HL-60 (cell line): ENCODE measurements at regions not wholly inside any gene's neighbourhood (a gene's known extent, or its start where the extent isn't known, plus 50 kb on each side); places are given as distances from the start of the nearest gene placed in this dataset.

Source experiments
- DNase-seq, 2 experiments: peaks; one replicate each; pipeline ENCODE4 v3.0.0-alpha.2; 2010 to 2020; ENCODE audit warnings: low read depth in 1 of 2, low spot score in 1 of 2
- H3K27ac ChIP-seq: fragments of 250-450 bp; sonication (Bioruptor Pico); replicated peaks from 2 replicates; pipeline ENCODE4 v1.5.1; 2020; ENCODE audit warnings: mild to moderate bottlenecking, moderate library complexity
- H3K27me3 ChIP-seq: fragments of 250-450 bp; sonication (Bioruptor Pico); 2 replicates; pipeline ENCODE4 v1.5.1; 2021; ENCODE audit warnings: mild to moderate bottlenecking, moderate library complexity; ENCODE audit not compliant: insufficient read depth, poor library complexity, severe bottlenecking
- H3K4me3 ChIP-seq: replicated peaks from 2 replicates; pipeline ENCODE4 v1.5.1; 2011; ENCODE audit warnings: mild to moderate bottlenecking, control low read depth, low read length; ENCODE audit not compliant: insufficient read depth
- GABPA ChIP-seq: IDR thresholded peaks from 2 replicates; pipeline ENCODE4 v1.6.1; 2012; ENCODE audit warnings: low read depth
- POLR2AphosphoS5 ChIP-seq: IDR thresholded peaks from 2 replicates; pipeline ENCODE4 v1.6.1; 2012; ENCODE audit warnings: low read depth
- REST ChIP-seq: IDR thresholded peaks from 2 replicates; pipeline ENCODE4 v1.6.1; 2012; ENCODE audit warnings: low read depth; ENCODE audit not compliant: insufficient replicate concordance
- SPI1 ChIP-seq: IDR thresholded peaks from 2 replicates; pipeline ENCODE4 v1.6.1; 2012; ENCODE audit warnings: low read depth, mild to moderate bottlenecking, borderline replicate concordance
- TF ChIP-seq, protein P1 (sequence below): IDR thresholded peaks from one replicate; pipeline ENCODE4 v1.5.1; 2011; ENCODE audit warnings: low read length, control low read depth, inconsistent platforms; ENCODE audit not compliant: insufficient read depth

DNA sequence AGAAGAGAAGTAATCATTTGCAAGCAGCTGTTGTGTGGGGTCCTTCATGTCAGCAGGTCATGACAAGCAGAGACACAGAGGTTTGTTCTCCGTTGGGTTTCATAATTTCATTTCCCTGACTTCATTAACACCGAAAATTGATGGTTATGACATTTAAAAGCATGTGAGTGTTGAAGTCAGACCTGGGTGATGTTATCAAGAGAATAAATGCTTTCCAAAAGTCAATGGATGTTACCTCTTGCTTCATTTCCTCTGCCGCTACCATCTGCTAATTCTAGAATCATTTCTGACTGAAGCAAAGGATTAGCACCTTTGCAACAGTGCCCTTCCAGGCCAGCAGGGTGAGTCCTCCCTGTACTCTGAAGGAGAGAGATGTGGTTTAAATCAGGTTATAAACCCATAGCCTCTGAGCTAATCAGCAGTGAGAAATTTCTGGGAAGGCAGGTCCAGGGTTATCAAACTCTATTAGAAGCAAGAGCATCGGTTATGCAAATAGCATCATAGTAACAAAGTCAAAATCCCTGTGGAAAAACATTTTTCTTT is 446.2 kb downstream of the PIK3C3 start:
- Histone ChIP-seq H3K27ac (no peak overlapping the region), H3K27me3 (peaks cover 9% of the 10 kb centered on the region), H3K4me3 (no peak overlapping the region)
- no peak for TF ChIP-seq POLR2AphosphoS5
- TF ChIP-seq REST = no peak
- no peak for TF ChIP-seq GABPA
- TF ChIP-seq, protein P1, sequence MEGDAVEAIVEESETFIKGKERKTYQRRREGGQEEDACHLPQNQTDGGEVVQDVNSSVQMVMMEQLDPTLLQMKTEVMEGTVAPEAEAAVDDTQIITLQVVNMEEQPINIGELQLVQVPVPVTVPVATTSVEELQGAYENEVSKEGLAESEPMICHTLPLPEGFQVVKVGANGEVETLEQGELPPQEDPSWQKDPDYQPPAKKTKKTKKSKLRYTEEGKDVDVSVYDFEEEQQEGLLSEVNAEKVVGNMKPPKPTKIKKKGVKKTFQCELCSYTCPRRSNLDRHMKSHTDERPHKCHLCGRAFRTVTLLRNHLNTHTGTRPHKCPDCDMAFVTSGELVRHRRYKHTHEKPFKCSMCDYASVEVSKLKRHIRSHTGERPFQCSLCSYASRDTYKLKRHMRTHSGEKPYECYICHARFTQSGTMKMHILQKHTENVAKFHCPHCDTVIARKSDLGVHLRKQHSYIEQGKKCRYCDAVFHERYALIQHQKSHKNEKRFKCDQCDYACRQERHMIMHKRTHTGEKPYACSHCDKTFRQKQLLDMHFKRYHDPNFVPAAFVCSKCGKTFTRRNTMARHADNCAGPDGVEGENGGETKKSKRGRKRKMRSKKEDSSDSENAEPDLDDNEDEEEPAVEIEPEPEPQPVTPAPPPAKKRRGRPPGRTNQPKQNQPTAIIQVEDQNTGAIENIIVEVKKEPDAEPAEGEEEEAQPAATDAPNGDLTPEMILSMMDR = no peak
- TF ChIP-seq SPI1 = no peak
- DNase-seq = no peak

DNA sequence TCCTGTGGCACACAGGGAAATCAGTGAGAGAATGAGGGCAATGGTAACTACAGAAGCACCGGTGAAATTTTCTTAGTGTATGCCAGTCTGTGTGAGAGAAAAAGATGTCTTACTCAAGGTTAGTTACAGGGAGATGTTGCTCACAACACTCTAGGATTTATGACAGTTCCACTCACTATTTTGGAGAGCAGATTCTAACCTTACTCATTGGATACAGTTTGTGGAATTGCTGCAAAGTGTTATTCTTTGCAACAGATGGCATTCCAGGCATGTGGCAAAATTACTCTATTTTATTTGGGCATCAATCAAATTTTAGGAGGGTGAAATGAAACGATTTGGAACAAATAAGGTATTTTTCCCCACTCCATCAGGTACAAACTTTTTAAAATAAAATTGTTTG is 449.1 kb downstream of the PIK3C3 start:
- TF ChIP-seq GABPA (no peak), REST (no peak), POLR2AphosphoS5 (no peak), SPI1 (no peak)
- TF ChIP-seq, protein P1 = no peak
- H3K27ac ChIP-seq = no peak overlapping the region
- no peak for DNase-seq
- H3K27me3 ChIP-seq = peaks cover 9% of the 10 kb centered on the region
- no peak overlapping the region for H3K4me3 ChIP-seq

DNA sequence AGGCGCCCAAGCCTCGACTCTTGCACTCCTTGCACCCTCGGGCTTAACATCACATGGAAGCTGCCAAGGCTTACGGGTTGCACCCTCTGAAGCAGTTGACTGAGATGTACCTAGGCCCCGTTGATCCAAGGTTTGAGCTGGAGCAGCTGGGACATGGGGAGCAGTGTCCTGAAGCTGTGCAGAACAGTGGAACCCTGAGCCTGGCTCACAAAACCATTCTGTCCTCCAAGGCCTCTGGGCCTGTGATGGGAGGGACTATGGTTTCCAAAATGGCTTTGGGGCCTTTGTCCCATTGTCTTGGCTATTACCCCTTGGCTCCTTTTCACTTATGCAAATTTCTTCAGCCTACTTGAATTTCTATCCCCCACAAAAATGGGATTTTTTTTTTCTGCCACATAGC is 454.0 kb downstream of the PIK3C3 start:
- no peak for DNase-seq
- TF ChIP-seq GABPA = no peak
- no peak for TF ChIP-seq REST
- TF ChIP-seq SPI1 = no peak
- TF ChIP-seq POLR2AphosphoS5 = no peak
- TF ChIP-seq, protein P1 = no peak
- H3K27me3 ChIP-seq = no peaks in the 10 kb centered on the region
- H3K4me3 ChIP-seq = no peak overlapping the region
- H3K27ac ChIP-seq = no peak overlapping the region
